Activated CD4-positive, alpha-beta memory T cell treated with anti-CD3 and anti-CD28 coated beads for 36 hours (primary cell): ENCODE measurements at regions not wholly inside any gene's neighbourhood (a gene's known extent, or its start where the extent isn't known, plus 50 kb on each side); places are given as distances from the start of the nearest gene placed in this dataset.
"Not testable (repeated sequence)": the region's sequence is repeated elsewhere in the genome, so short reads cannot be mapped to it uniquely, and the experiment has no call there.

ENCODE experiments used
- CTCF ChIA-PET: fragments of 350-600 bp; sonication (Branson Sonifier 250); formaldehyde crosslinking; loops from one replicate; lab custom pipeline; 2021; ENCODE audit warnings: antibody characterized with exemption, inconsistent platforms; lab: Charles Lee
- POLR2A ChIA-PET: fragments of 350-600 bp; sonication (Branson Sonifier 250); formaldehyde crosslinking; loops from one replicate; lab custom pipeline; 2021; ENCODE audit warnings: antibody characterized with exemption; lab: Charles Lee
- DNase-seq: peaks from one replicate; pipeline ENCODE4 v3.0.0-alpha.2; 2020
- H3K27ac Mint-ChIP-seq: one replicate; pipeline ENCODE4 v1.8.0; 2021; ENCODE audit warnings: mixed read lengths
- H3K27me3 Mint-ChIP-seq: one replicate; pipeline ENCODE4 v1.8.0; 2021; ENCODE audit warnings: mixed read lengths
- H3K36me3 Mint-ChIP-seq: one replicate; pipeline ENCODE4 v1.8.0; 2021; ENCODE audit warnings: mixed read lengths
- H3K4me1 Mint-ChIP-seq: one replicate; pipeline ENCODE4 v1.8.0; 2021; ENCODE audit warnings: low read depth, mixed read lengths
- H3K4me3 Mint-ChIP-seq: one replicate; pipeline ENCODE4 v1.8.0; 2021; ENCODE audit warnings: mild to moderate bottlenecking, mixed read lengths
- H3K9me3 Mint-ChIP-seq: one replicate; pipeline ENCODE4 v1.8.0; 2021; ENCODE audit warnings: mixed read lengths
- intact Hi-C: fragments of 100-400 bp; cut with micrococcal nuclease; formaldehyde crosslinking; loops from one replicate; pipeline ENCODE4 v1.15.1; 2023

DNA sequence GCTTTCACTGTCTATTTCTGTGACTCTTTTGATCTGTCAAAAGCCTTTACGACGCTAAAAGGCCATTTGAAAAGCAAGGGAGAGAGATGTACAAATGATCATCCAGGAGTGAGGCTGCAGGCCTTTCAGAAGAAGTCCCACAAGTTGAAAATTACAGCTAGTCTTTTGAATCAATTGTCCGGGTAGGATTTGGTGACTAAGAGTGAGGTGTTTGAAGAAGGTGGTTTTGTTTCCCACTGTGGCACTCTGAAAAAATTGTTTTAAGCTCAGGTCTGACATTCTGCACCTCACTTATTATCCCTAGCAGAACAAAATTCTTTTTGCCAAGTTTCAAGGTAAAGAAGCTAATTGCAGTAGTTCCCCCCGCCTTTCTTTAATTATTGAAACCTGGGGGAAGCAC is 50.8 kb upstream of the TMEM108 start:
- H3K27ac Mint-ChIP-seq: no peak overlapping the region
- H3K4me1 Mint-ChIP-seq: no peaks in the 10 kb centered on the region
- POLR2A ChIA-PET: no interaction called here
- no peak for DNase-seq
- H3K4me3 Mint-ChIP-seq: no peak overlapping the region
- H3K36me3 Mint-ChIP-seq: no peaks in the 10 kb centered on the region
- no peaks in the 10 kb centered on the region for H3K9me3 Mint-ChIP-seq
- H3K27me3 Mint-ChIP-seq: no peaks in the 10 kb centered on the region
- intact Hi-C loops: no loop called here
- CTCF ChIA-PET: no interaction called here

GRCh38 chr3:132984181-132984580 is 54.0 kb upstream of the TMEM108 start:
- no peak for DNase-seq
- H3K27ac Mint-ChIP-seq: no peak overlapping the region
- H3K27me3 Mint-ChIP-seq: no peaks in the 10 kb centered on the region
- H3K36me3 Mint-ChIP-seq: no peaks in the 10 kb centered on the region
- peaks cover 6% of the 10 kb centered on the region for H3K9me3 Mint-ChIP-seq
- ChIA-PET CTCF (no interaction called here), POLR2A (no interaction called here)
- H3K4me3 Mint-ChIP-seq: no peak overlapping the region
- intact Hi-C loops: no loop called here
- no peaks in the 10 kb centered on the region for H3K4me1 Mint-ChIP-seq

- H3K4me1 Mint-ChIP-seq: no peaks in the 10 kb centered on the region
- DNase-seq: no peak
- H3K36me3 Mint-ChIP-seq: no peaks in the 10 kb centered on the region
- POLR2A ChIA-PET: no interaction called here
- H3K27me3 Mint-ChIP-seq: no peaks in the 10 kb centered on the region
- no peak overlapping the region for H3K27ac Mint-ChIP-seq
- CTCF ChIA-PET: no interaction called here
- intact Hi-C loops: no loop called here
- H3K9me3 Mint-ChIP-seq: peaks cover 6% of the 10 kb centered on the region
- no peak overlapping the region for H3K4me3 Mint-ChIP-seq
Observed at GRCh38 chr3:132983143-132983770, 54.9 kb upstream of the TMEM108 start.

DNA sequence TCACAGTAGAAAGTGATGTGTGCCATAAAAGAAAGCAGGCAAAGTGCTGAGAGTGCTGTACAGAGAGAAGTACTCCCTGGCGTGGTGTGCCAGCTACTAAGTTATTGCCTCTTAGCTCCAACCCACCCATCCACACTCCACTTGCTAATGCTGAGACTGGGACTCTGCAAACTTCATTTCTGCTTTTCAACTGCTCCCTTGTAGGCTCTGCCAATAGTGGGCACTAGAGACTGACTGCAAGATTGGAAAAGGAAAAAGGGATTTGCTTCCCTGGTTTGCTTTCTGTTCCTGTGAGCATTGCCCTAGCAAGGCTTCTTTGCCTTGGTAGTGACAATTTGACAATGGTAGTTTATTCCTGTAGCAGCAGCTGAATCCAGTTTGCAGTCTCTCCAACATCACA is 56.5 kb upstream of the TMEM108 start:
- Mint-ChIP-seq H3K36me3 (no peaks in the 10 kb centered on the region), H3K27ac (no peak overlapping the region), H3K27me3 (no peaks in the 10 kb centered on the region), H3K9me3 (peaks cover 6% of the 10 kb centered on the region), H3K4me3 (no peak overlapping the region), H3K4me1 (no peaks in the 10 kb centered on the region)
- ChIA-PET POLR2A (no interaction called here), CTCF (no interaction called here)
- intact Hi-C loops: no loop called here
- DNase-seq: no peak

- no peaks in the 10 kb centered on the region for H3K36me3 Mint-ChIP-seq
- DNase-seq: no peak
- intact Hi-C loops: no loop called here
- CTCF ChIA-PET: no interaction called here
- H3K27me3 Mint-ChIP-seq: no peaks in the 10 kb centered on the region
- POLR2A ChIA-PET: no interaction called here
- peaks cover 6% of the 10 kb centered on the region for H3K9me3 Mint-ChIP-seq
- H3K27ac Mint-ChIP-seq: no peak overlapping the region
- H3K4me3 Mint-ChIP-seq: no peak overlapping the region
- H3K4me1 Mint-ChIP-seq: no peaks in the 10 kb centered on the region
Observed at GRCh38 chr3:132980102-132980501, 58.1 kb upstream of the TMEM108 start.

DNA sequence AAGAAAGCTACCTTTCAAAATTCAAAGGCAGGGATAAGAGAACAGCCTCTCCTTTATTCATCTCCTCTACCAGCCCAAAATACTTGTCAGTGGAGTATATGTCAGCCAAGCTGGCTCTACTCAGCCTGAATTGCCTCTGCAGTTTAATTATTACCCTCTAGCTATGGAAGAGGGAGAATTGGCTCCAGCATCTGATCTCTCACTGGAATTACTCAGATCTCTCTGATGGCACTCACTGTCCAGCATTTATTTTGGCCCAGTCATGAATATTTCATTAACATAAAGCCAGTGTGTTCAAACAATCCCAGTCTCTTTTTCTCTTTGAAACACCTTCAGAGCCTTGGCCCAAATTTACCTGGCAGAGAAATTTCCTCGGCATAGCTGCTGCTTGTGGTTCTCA is 58.6 kb upstream of the TMEM108 start:
- no peaks in the 10 kb centered on the region for H3K4me1 Mint-ChIP-seq
- intact Hi-C loops: no loop called here
- no peak overlapping the region for H3K4me3 Mint-ChIP-seq
- CTCF ChIA-PET: no interaction called here
- H3K27me3 Mint-ChIP-seq: no peaks in the 10 kb centered on the region
- DNase-seq: no peak
- no peak overlapping the region for H3K27ac Mint-ChIP-seq
- no peaks in the 10 kb centered on the region for H3K36me3 Mint-ChIP-seq
- POLR2A ChIA-PET: no interaction called here
- peaks cover 6% of the 10 kb centered on the region for H3K9me3 Mint-ChIP-seq

DNA sequence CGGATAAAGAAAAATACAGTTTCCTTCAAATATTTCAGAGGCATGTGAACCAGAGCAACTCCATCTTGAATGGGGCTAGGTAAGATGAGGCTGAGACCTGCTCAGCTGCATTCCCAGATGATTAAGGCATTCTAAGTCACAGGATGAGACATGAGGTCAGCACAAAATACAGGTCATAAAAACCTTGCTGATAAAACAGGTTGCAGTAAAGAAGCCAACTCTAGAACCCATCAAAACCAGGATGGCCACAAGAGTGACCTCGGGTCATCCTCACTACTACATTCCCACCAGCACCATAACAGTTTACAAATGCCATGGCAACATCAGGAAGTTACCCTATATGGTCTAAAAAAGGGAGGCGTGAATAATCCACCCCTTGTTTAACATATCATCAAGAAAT is 59.2 kb upstream of the TMEM108 start:
- H3K9me3 Mint-ChIP-seq, intact Hi-C loops, POLR2A ChIA-PET, H3K27me3 Mint-ChIP-seq, H3K4me1 Mint-ChIP-seq, H3K27ac Mint-ChIP-seq, CTCF ChIA-PET, H3K4me3 Mint-ChIP-seq, DNase-seq, H3K36me3 Mint-ChIP-seq: not testable (repeated sequence)

- intact Hi-C loops: no loop called here
- DNase-seq: no peak
- no peak overlapping the region for H3K27ac Mint-ChIP-seq
- no peaks in the 10 kb centered on the region for H3K27me3 Mint-ChIP-seq
- ChIA-PET CTCF (no interaction called here), POLR2A (no interaction called here)
- H3K9me3 Mint-ChIP-seq: peaks cover 6% of the 10 kb centered on the region
- no peak overlapping the region for H3K4me3 Mint-ChIP-seq
- H3K4me1 Mint-ChIP-seq: no peaks in the 10 kb centered on the region
- no peaks in the 10 kb centered on the region for H3K36me3 Mint-ChIP-seq
Observed at GRCh38 chr3:132978464-132978863, 59.7 kb upstream of the TMEM108 start.

- H3K36me3 Mint-ChIP-seq: no peaks in the 10 kb centered on the region
- no peaks in the 10 kb centered on the region for H3K4me1 Mint-ChIP-seq
- intact Hi-C loops: no loop called here
- H3K27me3 Mint-ChIP-seq: no peaks in the 10 kb centered on the region
- ChIA-PET CTCF (no interaction called here), POLR2A (no interaction called here)
- no peaks in the 10 kb centered on the region for H3K9me3 Mint-ChIP-seq
- no peak overlapping the region for H3K27ac Mint-ChIP-seq
- DNase-seq: no peak
- no peak overlapping the region for H3K4me3 Mint-ChIP-seq
Observed at GRCh38 chr3:132974097-132974496, 64.1 kb upstream of the TMEM108 start.

DNA sequence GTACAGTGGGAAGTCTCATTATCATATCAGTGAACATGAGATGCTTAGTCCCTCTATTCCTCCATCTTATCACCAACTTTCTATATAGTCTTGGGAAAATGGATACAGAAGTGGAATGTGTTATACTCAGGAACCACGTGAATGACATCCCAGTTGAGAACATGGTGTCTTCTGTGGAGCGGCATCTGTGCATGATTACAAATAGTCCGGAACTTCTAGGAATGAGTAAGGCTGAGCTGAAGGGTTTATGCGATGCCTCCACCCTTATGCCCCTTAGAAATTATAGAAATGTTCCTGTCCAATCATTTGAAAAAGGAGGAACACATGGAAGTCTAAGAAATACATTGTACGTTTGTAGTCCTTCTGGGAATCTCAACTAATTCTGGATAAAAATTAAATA is 64.8 kb upstream of the TMEM108 start:
- Mint-ChIP-seq H3K4me3 (no peak overlapping the region), H3K9me3 (no peaks in the 10 kb centered on the region), H3K4me1 (no peaks in the 10 kb centered on the region), H3K27me3 (no peaks in the 10 kb centered on the region), H3K27ac (no peak overlapping the region), H3K36me3 (no peaks in the 10 kb centered on the region)
- CTCF ChIA-PET: no interaction called here
- no peak for DNase-seq
- POLR2A ChIA-PET: no interaction called here
- intact Hi-C loops: no loop called here

- POLR2A ChIA-PET: no interaction called here
- Mint-ChIP-seq H3K27me3 (no peaks in the 10 kb centered on the region), H3K4me1 (no peaks in the 10 kb centered on the region), H3K9me3 (no peaks in the 10 kb centered on the region), H3K36me3 (no peaks in the 10 kb centered on the region), H3K27ac (no peak overlapping the region), H3K4me3 (no peak overlapping the region)
- CTCF ChIA-PET: no interaction called here
- intact Hi-C loops: no loop called here
- DNase-seq: no peak
Observed at GRCh38 chr3:132972333-132972732, 65.9 kb upstream of the TMEM108 start.

GRCh38 chr3:132966374-132966773 is 71.8 kb upstream of the TMEM108 start:
- ChIA-PET POLR2A (no interaction called here), CTCF (no interaction called here)
- Mint-ChIP-seq H3K27me3 (no peaks in the 10 kb centered on the region), H3K27ac (no peak overlapping the region), H3K4me1 (no peaks in the 10 kb centered on the region), H3K4me3 (no peak overlapping the region), H3K36me3 (no peaks in the 10 kb centered on the region), H3K9me3 (peaks cover 3% of the 10 kb centered on the region)
- no peak for DNase-seq
- intact Hi-C loops: no loop called here

GRCh38 chr3:132964266-132964665 is 73.9 kb upstream of the TMEM108 start:
- DNase-seq: no peak
- POLR2A ChIA-PET: no interaction called here
- H3K4me3 Mint-ChIP-seq: no peak overlapping the region
- intact Hi-C loops: no loop called here
- no peaks in the 10 kb centered on the region for H3K36me3 Mint-ChIP-seq
- H3K9me3 Mint-ChIP-seq: peaks cover 3% of the 10 kb centered on the region
- CTCF ChIA-PET: no interaction called here
- no peak overlapping the region for H3K27ac Mint-ChIP-seq
- H3K27me3 Mint-ChIP-seq: peaks cover under 1% of the 10 kb centered on the region
- H3K4me1 Mint-ChIP-seq: no peaks in the 10 kb centered on the region
